HUES6 (cell line): ENCODE measurements at regions not wholly inside any gene's neighbourhood (a gene's known extent, or its start where the extent isn't known, plus 50 kb on each side); places are given as distances from the start of the nearest gene placed in this dataset.
"Not testable (repeated sequence)": the region's sequence is repeated elsewhere in the genome, so short reads cannot be mapped to it uniquely, and the experiment has no call there.

Source experiments
- H3K27ac ChIP-seq: 2 replicates; pipeline ENCODE4 v1.7.0; 2013; ENCODE audit warnings: low read depth, mild to moderate bottlenecking, low read length, inconsistent platforms
- H3K27me3 ChIP-seq: 2 replicates; pipeline ENCODE4 v1.6.1; 2013; ENCODE audit warnings: low read length; ENCODE audit not compliant: control insufficient read depth, insufficient read depth
- H3K36me3 ChIP-seq: 2 replicates; pipeline ENCODE4 v1.6.1; 2013; ENCODE audit warnings: low read length; ENCODE audit not compliant: control insufficient read depth, insufficient read depth
- H3K4me1 ChIP-seq: 2 replicates; pipeline ENCODE4 v1.6.1; 2013; ENCODE audit warnings: low read length; ENCODE audit not compliant: control insufficient read depth, insufficient read depth
- H3K4me3 ChIP-seq: 2 replicates; pipeline ENCODE4 v1.5.1; 2013; ENCODE audit warnings: low read depth, low read length
- H3K9ac ChIP-seq: one replicate; pipeline ENCODE4 v1.6.1; 2013; ENCODE audit warnings: mild to moderate bottlenecking, low read length
- H3K9me3 ChIP-seq: 2 replicates; pipeline ENCODE4 v1.6.1; 2013; ENCODE audit warnings: low read depth, low read length; ENCODE audit not compliant: control insufficient read depth, insufficient read depth

- Histone ChIP-seq H3K27ac (no peak overlapping the region), H3K4me3 (no peak overlapping the region), H3K27me3 (no peaks in the 10 kb centered on the region), H3K9ac (no peak overlapping the region), H3K4me1 (no peaks in the 10 kb centered on the region; the same call in 1 of the 2 replicates), H3K36me3 (no peaks in the 10 kb centered on the region), H3K9me3 (no peaks in the 10 kb centered on the region)
Observed at GRCh38 chr12:123049398-123050240, 69.1 kb downstream of the ARL6IP4 start.

DNA sequence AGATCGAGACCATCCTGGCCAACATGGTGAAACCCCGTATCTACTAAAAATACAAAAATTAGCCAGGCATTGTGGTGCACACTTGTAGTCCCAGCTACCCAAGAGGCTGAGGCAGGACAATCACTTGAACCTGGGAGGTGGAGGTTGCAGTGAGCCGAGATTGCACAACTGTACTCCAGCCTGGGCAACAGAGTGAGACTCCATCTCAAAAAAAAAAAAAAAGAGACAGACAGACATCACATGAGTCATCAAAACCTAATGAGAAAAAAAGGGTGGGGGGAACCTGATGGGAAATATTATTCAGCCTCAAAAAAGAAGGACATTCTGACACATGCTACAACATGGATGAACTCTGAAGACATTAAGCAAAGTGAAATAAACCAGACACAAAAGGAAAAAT, 67.4 kb downstream of the ARL6IP4 start:
- not testable (repeated sequence) for H3K9ac ChIP-seq, H3K4me3 ChIP-seq, H3K9me3 ChIP-seq, H3K36me3 ChIP-seq, H3K27ac ChIP-seq, H3K27me3 ChIP-seq
- peaks cover 15% of the 10 kb centered on the region; the same call in 1 of the 2 replicates for H3K4me1 ChIP-seq

GRCh38 chr12:123047289-123047688, 66.8 kb downstream of the ARL6IP4 start:
- Histone ChIP-seq H3K27me3 (no peaks in the 10 kb centered on the region), H3K9me3 (no peaks in the 10 kb centered on the region), H3K27ac (no peak overlapping the region), H3K36me3 (no peaks in the 10 kb centered on the region), H3K9ac (no peak overlapping the region), H3K4me3 (no peak overlapping the region), H3K4me1 (peaks cover 15% of the 10 kb centered on the region; the same call in 1 of the 2 replicates)

GRCh38 chr12:123046431-123046830, 66.0 kb downstream of the ARL6IP4 start:
- H3K4me3 ChIP-seq: no peak overlapping the region
- H3K27me3 ChIP-seq: no peaks in the 10 kb centered on the region
- no peaks in the 10 kb centered on the region for H3K36me3 ChIP-seq
- H3K9ac ChIP-seq: no peak overlapping the region
- H3K27ac ChIP-seq: no peak overlapping the region
- H3K9me3 ChIP-seq: no peaks in the 10 kb centered on the region
- H3K4me1 ChIP-seq: peaks cover 15% of the 10 kb centered on the region; the same call in 1 of the 2 replicates

- H3K27ac ChIP-seq: no peak overlapping the region
- no peaks in the 10 kb centered on the region for H3K27me3 ChIP-seq
- H3K9ac ChIP-seq: no peak overlapping the region
- H3K36me3 ChIP-seq: no peaks in the 10 kb centered on the region
- peaks cover 15% of the 10 kb centered on the region; the same call in 1 of the 2 replicates for H3K4me1 ChIP-seq
- H3K4me3 ChIP-seq: no peak overlapping the region
- no peaks in the 10 kb centered on the region for H3K9me3 ChIP-seq
Observed at GRCh38 chr12:123045678-123046077, 65.2 kb downstream of the ARL6IP4 start.

DNA sequence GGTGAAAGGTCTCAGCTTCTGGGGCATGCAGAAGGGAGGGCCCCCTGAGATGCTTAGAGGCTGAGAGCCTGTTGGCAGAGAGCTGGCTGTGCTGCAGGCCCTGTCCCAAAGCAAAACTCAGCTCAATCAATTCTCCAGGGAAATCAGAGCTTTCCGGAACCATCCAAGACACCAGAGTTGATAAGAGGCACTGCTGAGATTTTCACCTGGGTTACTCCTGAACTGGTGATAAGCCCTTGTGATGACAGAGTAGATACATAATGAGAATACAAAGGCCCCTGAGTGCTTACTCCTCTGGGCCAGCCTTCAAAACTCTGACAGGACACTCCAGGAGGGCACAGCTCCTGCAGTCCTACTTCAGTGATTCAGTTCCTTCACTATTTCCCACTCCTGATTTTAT, 63.9 kb downstream of the ARL6IP4 start:
- Histone ChIP-seq H3K36me3 (no peaks in the 10 kb centered on the region), H3K9ac (no peak overlapping the region)

GRCh38 chr12:123043536-123044001, 63.1 kb downstream of the ARL6IP4 start:
- Histone ChIP-seq H3K9ac (no peak overlapping the region), H3K4me3 (no peak overlapping the region)

More for the DNA sequence above, 63.9 kb downstream of the ARL6IP4 start:
- no peak overlapping the region for H3K4me3 ChIP-seq
- no peak overlapping the region for H3K27ac ChIP-seq
- no peaks in the 10 kb centered on the region for H3K27me3 ChIP-seq
- peaks cover 15% of the 10 kb centered on the region; the same call in 1 of the 2 replicates for H3K4me1 ChIP-seq
- H3K9me3 ChIP-seq: no peaks in the 10 kb centered on the region

DNA sequence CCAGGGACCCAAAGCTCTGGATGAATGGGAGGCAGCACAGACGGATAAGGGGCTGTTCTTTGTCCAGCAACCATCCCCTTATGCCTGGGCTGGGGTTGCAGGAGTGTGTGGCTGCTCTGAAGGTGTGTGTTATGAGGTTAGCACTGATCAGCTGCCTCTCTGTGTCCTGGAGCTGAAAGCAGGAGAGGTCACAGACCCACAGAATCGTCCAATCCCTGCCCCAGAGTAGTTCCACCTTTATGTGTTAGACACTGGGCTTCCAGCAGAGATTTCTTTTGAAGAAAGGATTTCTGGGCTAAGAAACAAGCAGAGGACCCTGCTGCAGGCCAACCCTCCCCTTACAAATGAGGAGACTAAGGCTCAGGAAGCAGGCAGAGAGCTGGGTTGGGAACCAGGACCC, 62.4 kb downstream of the ARL6IP4 start:
- Histone ChIP-seq H3K36me3 (no peaks in the 10 kb centered on the region), H3K4me3 (no peak overlapping the region), H3K9ac (no peak overlapping the region), H3K4me1 (peaks cover 15% of the 10 kb centered on the region; the same call in 1 of the 2 replicates), H3K27me3 (no peaks in the 10 kb centered on the region), H3K27ac (no peak overlapping the region), H3K9me3 (no peaks in the 10 kb centered on the region)

More at GRCh38 chr12:123043536-123044001, 63.1 kb downstream of the ARL6IP4 start:
- H3K4me1 ChIP-seq: peaks cover 15% of the 10 kb centered on the region; the same call in 1 of the 2 replicates
- no peaks in the 10 kb centered on the region for H3K9me3 ChIP-seq
- no peaks in the 10 kb centered on the region for H3K27me3 ChIP-seq
- no peak overlapping the region for H3K27ac ChIP-seq
- H3K36me3 ChIP-seq: no peaks in the 10 kb centered on the region

- no peak overlapping the region for H3K4me3 ChIP-seq
- H3K27ac ChIP-seq: no peak overlapping the region
- no peaks in the 10 kb centered on the region for H3K36me3 ChIP-seq
- H3K27me3 ChIP-seq: no peaks in the 10 kb centered on the region
- no peak overlapping the region for H3K9ac ChIP-seq
- no peaks in the 10 kb centered on the region for H3K9me3 ChIP-seq
- peaks cover 15% of the 10 kb centered on the region; the same call in 1 of the 2 replicates for H3K4me1 ChIP-seq
Observed at GRCh38 chr12:123041811-123042655, 61.6 kb downstream of the ARL6IP4 start.

GRCh38 chr12:123041042-123041531, 60.6 kb downstream of the ARL6IP4 start:
- no peak overlapping the region for H3K27ac ChIP-seq
- no peak overlapping the region for H3K9ac ChIP-seq
- no peak overlapping the region for H3K4me3 ChIP-seq
- peaks cover 15% of the 10 kb centered on the region; the same call in 1 of the 2 replicates for H3K4me1 ChIP-seq
- no peaks in the 10 kb centered on the region for H3K36me3 ChIP-seq
- no peaks in the 10 kb centered on the region for H3K27me3 ChIP-seq
- H3K9me3 ChIP-seq: no peaks in the 10 kb centered on the region
